SK-N-SH (cell line): ENCODE measurements at regions not wholly inside any gene's neighbourhood (a gene's known extent, or its start where the extent isn't known, plus 50 kb on each side); places are given as distances from the start of the nearest gene placed in this dataset.

Source experiments
- EP300 ChIP-seq, 2 experiments: IDR thresholded peaks; 2 replicates each; pipeline versions ENCODE4 v1.4.0 to v1.6.1; 2012; ENCODE audit warnings: borderline replicate concordance in 1 of 2, low read depth in 1 of 2, low read length in 1 of 2
- TF ChIP-seq, protein P1 (sequence below): IDR thresholded peaks from 2 replicates; pipeline ENCODE4 v1.4.0; 2012; ENCODE audit warnings: low read depth, borderline replicate concordance

DNA sequence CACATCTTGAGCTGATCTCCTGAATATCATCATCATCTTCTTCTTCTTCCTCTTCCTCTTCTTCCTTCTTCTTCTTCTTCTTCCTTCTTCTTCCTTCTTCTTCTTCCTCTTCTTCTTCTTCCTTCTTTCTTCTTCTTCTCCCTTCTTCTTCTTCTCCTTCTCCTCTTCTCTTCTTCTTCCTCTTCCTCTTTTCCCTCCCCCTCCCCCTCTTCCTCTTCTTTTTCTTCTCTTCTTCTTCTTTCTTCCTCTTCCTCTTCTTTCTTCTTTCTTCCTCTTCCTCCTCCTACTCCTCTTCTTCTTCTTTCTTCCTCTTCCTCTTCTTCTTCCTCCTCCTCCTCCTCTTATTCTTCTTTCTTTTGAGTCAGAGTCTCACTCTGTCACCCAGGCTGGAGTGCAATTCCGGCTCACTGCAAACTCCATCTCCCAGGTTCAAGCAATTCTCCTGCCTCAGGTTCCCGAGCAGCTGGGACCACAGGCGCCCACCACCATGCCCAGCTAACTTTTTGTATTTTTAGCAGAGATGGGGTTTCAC lies 197.9 kb upstream of the NANOGP8 start:
- TF ChIP-seq, protein P1, sequence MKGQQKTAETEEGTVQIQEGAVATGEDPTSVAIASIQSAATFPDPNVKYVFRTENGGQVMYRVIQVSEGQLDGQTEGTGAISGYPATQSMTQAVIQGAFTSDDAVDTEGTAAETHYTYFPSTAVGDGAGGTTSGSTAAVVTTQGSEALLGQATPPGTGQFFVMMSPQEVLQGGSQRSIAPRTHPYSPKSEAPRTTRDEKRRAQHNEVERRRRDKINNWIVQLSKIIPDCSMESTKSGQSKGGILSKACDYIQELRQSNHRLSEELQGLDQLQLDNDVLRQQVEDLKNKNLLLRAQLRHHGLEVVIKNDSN = no peak
- TF ChIP-seq EP300 (IDR thresholded peaks at IDR 0.05; ENCODE audit: borderline replicate concordance in 1 of 2, low read depth in 1 of 2, low read length in 1 of 2) = no peak
